ENCODE measurements at regions not wholly inside any gene's neighbourhood (a gene's known extent, or its start where the extent isn't known, plus 50 kb on each side); places are given as distances from the start of the nearest gene placed in this dataset.
"Not testable (repeated sequence)": the region's sequence is repeated elsewhere in the genome, so short reads cannot be mapped to it uniquely, and the experiment has no call there.

DNA sequence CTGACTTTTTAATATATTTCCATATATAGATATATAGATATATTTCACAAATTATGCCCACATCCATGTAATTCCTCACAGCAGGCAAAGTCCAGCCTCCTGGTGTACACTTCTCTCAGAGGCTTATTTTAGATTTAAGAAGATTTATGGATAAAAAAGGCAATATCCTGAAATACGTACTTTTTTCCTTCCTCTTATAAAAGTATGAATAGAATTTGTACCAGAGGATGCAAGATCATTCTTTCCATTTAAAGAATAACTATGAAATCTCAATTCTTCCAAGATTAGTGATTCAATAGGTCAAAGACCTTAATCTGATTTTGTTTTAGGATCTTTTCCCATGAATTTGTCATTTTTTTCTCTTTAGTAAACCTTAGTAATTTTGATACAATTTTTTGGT, 597.9 kb upstream of the TBL1XR1 start:
- intact Hi-C loops (cut with micrococcal nuclease) = no loop called here

DNA sequence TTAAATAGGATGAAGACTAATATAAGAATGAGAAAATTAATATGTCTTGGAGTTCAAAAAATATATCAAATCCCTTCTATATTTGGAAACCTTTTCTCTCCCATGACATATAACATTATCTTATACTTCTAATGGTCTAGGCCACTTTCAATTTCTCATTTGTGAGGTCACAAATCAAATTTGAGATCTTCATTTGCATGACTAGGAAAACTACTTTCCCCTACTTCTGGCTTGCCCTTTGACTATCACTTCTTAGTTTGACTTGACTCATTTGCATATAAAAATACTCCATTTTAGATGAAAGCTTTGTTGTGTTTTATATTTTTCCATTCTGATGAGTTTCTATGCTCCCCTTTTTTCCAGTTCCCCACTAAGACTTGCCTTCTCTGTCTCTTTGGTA, 598.6 kb upstream of the TBL1XR1 start:
- intact Hi-C loops (cut with micrococcal nuclease) = no loop called here

- intact Hi-C loops (cut with micrococcal nuclease) = not testable (repeated sequence)
Measured at GRCh38 chr3:177800147-177800546, 602.9 kb upstream of the TBL1XR1 start.

DNA sequence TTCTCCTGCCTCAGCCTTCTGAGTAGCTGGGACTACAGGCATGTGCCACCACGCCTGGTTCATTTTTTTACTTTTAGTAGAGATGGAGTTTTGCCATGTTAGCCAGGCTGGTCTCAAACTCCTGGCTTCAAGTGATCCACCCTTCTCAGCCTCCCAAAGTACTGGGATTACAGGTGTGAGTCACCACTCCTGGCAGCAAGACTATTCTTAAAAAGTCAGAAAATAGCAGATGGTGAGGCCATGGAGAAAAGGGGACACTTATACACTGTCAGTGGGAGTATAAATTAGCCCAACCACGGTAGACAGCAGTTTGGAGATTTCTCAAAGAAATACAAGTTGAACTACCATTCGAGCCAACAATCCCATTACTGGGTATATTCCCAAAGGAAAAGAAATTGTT, 603.3 kb upstream of the TBL1XR1 start:
- intact Hi-C loops (cut with micrococcal nuclease) = no loop called here

DNA sequence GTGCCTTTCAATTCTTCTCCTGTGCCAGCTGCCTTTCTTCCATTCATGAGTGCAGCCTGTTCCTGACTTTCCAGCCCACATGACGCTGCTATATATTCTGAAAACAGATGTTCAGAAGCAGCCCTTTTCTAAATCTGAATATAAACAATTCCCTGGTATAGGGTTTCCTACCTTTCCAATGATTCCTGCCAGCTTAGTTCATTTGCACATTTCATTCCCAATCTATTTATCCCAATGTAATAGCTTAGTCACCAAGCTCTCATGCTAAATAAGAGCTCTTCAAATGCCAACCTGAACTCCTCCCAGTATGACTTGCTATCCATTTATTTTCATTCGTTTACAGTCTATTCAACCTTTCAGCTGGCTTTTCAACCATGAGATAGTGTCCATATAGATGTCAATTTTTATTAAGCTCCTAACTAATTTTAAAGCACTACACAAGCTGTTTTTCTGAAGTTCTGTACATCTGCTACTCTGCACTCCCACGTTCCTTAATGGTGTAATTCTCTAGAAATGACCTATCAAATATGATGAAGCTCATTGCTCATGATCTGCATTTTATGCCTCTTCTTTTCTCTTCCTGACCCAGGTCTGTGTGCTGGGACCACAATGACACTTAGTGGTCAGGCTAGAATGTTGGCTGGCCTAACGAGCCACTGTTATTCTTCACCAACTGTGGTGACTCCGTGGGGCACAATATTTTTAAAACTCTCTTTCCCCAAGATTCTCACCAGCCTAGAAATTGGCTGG, 605.0 kb upstream of the TBL1XR1 start:
- intact Hi-C loops (cut with micrococcal nuclease) = no loop called here

GRCh38 chr3:177803500-177803899, 606.2 kb upstream of the TBL1XR1 start:
- intact Hi-C loops (cut with micrococcal nuclease) = no loop called here

DNA sequence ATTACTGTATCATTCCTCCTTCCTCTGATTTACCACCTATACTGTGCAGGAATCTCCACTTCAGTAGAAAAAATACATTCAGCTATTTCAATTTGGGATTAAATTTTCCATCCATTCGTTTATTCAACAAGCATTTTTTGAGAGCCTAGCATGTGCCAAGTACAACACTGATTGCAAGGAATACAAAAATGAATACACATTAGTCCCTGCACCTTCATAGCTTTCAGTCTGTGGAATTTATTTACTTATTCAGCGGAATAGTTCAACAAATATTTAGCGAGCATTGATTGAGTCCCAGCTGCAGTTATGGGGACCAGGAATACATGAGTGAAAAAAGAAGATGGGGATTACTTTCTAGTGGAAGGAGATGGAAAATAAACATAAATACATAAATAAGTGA, 606.8 kb upstream of the TBL1XR1 start:
- intact Hi-C loops (cut with micrococcal nuclease) = no loop called here

DNA sequence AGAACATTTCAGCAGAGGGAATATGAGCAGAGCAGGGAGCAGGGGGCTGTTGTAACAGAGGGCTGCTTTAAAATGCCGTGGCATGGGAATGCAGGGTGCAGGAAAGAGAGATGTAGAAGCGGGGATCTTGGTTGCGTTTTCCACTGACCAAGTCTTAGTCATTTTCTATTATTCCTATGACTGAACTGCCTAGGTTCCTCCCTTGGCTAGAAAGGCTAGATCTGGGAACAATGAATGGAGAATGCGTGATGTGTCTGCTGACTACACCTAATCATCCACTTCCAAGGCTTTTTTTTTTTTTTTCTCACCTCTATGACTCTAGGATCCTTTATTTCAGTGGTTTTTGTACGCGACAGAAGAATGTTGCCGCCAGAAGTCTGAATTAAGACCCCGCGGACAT, 607.4 kb upstream of the TBL1XR1 start:
- intact Hi-C loops (cut with micrococcal nuclease) = no loop called here

DNA sequence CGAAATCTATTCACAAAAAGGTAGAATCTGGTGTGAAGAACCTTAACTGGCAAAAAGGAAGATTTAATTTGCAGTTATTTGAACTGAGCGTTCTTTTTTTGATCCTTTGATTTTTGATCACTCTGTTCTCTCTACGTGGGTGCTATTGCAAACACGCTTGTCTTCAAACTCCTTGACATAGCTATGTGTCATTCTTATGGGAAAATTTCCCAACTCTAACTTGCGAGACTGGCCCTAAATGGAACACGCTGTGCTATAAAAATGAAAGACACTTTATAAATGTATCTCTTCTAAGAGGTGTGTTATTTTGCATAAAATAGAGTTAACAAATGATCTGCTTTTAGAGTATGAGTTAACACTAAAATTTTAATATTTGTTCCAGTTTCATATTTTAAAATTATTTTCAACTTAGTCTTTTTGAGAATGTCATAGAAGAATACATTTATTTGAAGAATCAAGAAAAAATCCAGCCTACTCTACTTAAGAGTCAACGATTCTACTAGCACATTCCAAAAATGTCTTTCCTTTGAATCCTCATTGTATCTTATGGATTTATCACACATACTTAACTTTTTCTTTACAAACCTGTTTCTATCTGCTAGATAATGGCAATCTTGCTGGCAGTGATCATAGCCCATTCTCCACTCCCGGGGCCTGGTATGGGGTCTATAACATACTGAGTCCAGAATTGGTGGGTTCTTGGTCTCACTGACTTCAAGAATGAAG, 610.0 kb upstream of the TBL1XR1 start:
- intact Hi-C loops (cut with micrococcal nuclease) = no loop called here

GRCh38 chr3:177808928-177809478, 611.7 kb upstream of the TBL1XR1 start:
- intact Hi-C loops (cut with micrococcal nuclease) = not testable (repeated sequence)

GRCh38 chr3:177810162-177810623, 612.9 kb upstream of the TBL1XR1 start:
- intact Hi-C loops (cut with micrococcal nuclease) = no loop called here

DNA sequence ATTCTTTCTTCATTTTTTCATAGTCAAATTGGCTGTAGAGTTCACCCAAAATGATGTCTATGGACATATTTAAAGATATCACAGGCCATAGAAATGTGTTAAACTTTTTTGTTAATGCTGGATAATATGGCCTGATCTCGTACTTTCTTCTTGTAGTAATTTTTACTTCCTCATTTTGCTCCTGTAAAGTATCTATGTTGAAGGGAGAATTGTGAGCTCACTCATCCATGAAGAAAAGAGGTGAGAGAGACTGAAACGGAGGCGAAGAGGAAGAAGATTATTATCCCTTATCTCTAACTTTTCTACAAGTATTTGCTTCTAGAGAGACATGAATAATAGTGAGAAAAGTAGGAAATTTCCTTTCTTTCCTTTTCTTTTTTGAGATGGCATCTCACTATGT, 613.8 kb upstream of the TBL1XR1 start:
- intact Hi-C loops (cut with micrococcal nuclease) = no loop called here

- intact Hi-C loops (cut with micrococcal nuclease) = no loop called here
Measured at GRCh38 chr3:177811835-177812234, 614.6 kb upstream of the TBL1XR1 start.

GRCh38 chr3:177812492-177812891, 615.2 kb upstream of the TBL1XR1 start:
- intact Hi-C loops (cut with micrococcal nuclease) = no loop called here

GRCh38 chr3:177813322-177813721, 616.0 kb upstream of the TBL1XR1 start:
- intact Hi-C loops (cut with micrococcal nuclease) = no loop called here

- intact Hi-C loops (cut with micrococcal nuclease) = no loop called here
Measured at GRCh38 chr3:177816667-177817208, 619.5 kb upstream of the TBL1XR1 start.

DNA sequence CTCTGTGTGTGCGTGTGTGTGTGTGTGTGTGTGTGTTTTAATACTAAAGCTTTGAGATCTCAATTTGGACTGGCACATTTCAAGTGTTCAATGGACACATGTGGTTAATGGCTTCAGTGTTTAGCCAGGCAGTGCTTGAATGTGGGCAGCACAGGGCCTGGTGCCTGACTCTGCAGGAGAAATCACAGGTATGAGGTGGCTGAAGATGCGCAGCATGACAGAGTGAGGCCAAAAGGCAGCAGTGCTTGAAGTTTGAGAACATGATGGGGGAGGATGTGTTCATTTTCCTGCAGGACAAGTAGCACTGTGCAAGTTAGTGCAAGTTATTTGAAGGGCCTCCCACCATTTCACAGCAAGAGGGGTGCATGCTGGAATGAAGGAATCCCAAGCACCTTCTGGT, 620.5 kb upstream of the TBL1XR1 start:
- intact Hi-C loops (cut with micrococcal nuclease) = no loop called here

DNA sequence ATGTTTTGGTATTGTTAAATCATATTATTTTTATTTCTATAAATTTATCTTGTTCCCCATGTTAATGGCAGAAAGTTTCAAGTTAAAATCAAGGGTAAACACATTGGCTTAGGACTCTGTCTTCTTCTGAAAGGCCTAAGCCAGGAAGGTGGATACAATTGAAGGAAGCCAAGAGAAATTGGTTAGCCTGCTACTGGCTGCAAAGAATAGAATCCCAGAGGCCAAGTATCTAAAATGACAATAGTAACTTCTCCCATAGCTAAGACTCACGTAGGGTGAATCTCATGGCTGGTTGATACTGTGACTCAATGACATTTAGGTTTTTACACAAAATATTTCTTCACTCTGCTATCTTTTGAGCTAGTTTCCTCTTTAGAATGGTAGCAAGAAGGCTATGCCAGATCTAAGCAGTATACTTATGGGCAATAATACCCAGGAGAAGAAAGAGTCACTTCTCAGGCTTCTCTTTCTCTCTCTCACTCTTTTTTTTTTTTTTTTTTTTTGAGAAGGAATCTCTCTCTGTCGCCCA, 621.5 kb upstream of the TBL1XR1 start:
- intact Hi-C loops (cut with micrococcal nuclease) = no loop called here

DNA sequence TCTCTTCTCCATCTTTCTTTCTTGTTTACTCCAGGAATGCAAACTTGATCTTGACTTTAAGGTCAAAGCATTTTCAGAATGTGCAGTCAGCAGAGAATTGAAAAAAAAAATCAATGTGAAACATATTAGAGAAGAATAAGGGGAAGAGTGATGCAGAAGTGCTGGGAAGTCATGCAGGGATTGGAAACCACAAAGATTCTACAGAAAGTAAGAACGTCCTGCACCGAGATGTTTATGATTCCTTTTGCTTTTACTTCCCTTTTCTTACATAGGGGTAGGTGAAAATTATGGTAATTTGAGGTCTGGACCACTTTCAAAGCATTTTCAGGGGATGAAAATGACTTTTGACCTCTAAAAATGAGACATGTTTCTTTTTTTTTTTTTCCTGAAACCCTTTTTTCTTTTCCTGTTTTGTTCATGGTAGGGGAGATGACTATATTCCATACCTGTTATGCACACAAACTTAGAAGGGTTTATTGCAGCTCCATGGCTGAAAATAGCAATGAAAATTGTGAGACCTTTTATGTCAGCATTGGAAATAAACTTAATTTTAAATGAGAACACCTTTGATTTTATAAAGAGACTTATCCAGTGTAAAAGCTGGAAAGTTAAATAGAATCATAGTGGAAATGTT, 623.5 kb upstream of the TBL1XR1 start:
- intact Hi-C loops (cut with micrococcal nuclease) = no loop called here

DNA sequence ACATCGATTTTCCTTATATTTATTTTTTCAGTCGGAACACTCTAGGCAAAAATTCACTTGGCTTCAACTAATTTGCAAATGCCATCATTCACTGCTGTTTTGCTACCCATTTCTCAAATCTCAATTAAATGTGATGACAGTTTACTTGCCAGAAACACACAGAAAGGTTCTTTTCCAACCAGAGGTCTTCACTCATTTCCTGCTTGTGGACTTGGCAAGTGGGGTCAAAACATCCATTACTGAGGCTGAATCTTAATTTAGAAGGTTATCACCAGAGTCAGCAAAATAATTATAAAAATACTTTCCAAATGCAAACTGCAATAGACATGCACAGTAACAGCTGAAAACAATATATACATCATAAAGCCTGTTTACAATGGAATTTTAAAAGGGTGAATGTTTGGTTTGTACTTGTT, 625.4 kb upstream of the TBL1XR1 start:
- intact Hi-C loops (cut with micrococcal nuclease) = no loop called here

DNA sequence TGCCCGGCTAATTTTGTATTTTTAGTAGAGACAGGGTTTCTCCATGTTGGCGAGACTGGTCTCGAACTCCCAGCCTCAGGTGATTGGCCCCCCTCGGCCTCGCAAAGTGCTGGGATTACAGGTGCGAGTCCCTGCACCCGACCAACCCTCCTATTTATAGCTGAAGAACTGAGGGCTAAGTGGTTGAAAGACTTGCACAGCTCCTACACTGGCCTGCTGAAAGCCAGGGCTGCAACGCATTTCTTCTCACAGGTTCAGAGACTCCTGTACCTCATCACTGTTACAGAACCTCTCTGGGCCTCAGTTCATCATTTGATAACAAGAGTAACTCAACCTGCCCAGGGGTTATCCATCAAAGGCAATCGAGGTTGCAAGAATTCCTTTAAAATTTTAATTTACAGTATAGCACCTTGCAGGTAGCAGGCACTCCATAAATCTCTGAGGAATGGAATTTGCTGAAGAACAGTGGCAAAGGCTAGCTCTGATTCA, 626.5 kb upstream of the TBL1XR1 start:
- intact Hi-C loops (cut with micrococcal nuclease) = no loop called here
